A673 (cell line): ENCODE measurements at regions not wholly inside any gene's neighbourhood (a gene's known extent, or its start where the extent isn't known, plus 50 kb on each side); places are given as distances from the start of the nearest gene placed in this dataset.

Experiments used
- BruUV-seq: library from RNA; stranded (reverse); fragments of 400-500 nt; replicated peaks from 2 replicates; lab custom pipeline; 2021; lab: Mats Ljungman, UMichigan
- CTCF ChIA-PET: fragments of 300-600 bp; sonication (Branson Sonifier 250); formaldehyde crosslinking; loops from one replicate; lab custom pipeline; 2022; ENCODE audit warnings: antibody characterized with exemption; lab: Charles Lee
- POLR2A ChIA-PET: fragments of 300-600 bp; sonication (Branson Sonifier 250); formaldehyde crosslinking; loops from one replicate; lab custom pipeline; 2022; ENCODE audit warnings: antibody characterized with exemption; ENCODE audit not compliant: low non-redundant PET; lab: Charles Lee
- DNase-seq: peaks from one replicate; pipeline ENCODE4 v3.0.0-alpha.2; 2015; ENCODE audit warnings: low spot score
- H3K27ac ChIP-seq: fragments of 200-600 bp; sonication (generic); 2 replicates; pipeline ENCODE4 v1.5.1; 2016; ENCODE audit warnings: mixed run types, low read depth, mild to moderate bottlenecking, mixed read lengths, antibody characterized with exemption, low read length; ENCODE audit not compliant: poor library complexity, severe bottlenecking
- H3K27me3 ChIP-seq: fragments of 200-600 bp; sonication (generic); replicated peaks from 2 replicates; pipeline ENCODE4 v1.6.1; 2017; ENCODE audit warnings: mixed run types, low read depth, mild to moderate bottlenecking, mixed read lengths, antibody characterized with exemption, low read length; ENCODE audit not compliant: insufficient read depth, poor library complexity
- H3K36me3 ChIP-seq: fragments of 200-600 bp; sonication (generic); 2 replicates; pipeline ENCODE4 v1.6.1; 2016; ENCODE audit warnings: mixed run types, mild to moderate bottlenecking, mixed read lengths, antibody characterized with exemption, low read length; ENCODE audit not compliant: insufficient read depth, poor library complexity, severe bottlenecking
- H3K4me1 ChIP-seq: fragments of 200-600 bp; sonication (generic); 2 replicates; pipeline ENCODE4 v1.6.1; 2017; ENCODE audit warnings: mixed run types, mild to moderate bottlenecking, mixed read lengths, antibody characterized with exemption, low read length; ENCODE audit not compliant: insufficient read depth, poor library complexity, severe bottlenecking
- H3K4me3 ChIP-seq: fragments of 200-600 bp; sonication (generic); 2 replicates; pipeline ENCODE4 v1.5.1; 2016; ENCODE audit warnings: low read depth, mixed run types, mild to moderate bottlenecking, mixed read lengths, low read length; ENCODE audit not compliant: poor library complexity, severe bottlenecking
- H3K9me3 ChIP-seq: fragments of 200-600 bp; sonication (generic); 2 replicates; pipeline ENCODE4 v1.6.1; 2016; ENCODE audit warnings: mixed run types, low read depth, mild to moderate bottlenecking, mixed read lengths, antibody characterized with exemption, low read length; ENCODE audit not compliant: poor library complexity, severe bottlenecking
- EZH2 ChIP-seq: fragments of 200-600 bp; sonication (generic); IDR thresholded peaks from 2 replicates; pipeline ENCODE4 v1.6.1; 2017; ENCODE audit warnings: borderline replicate concordance, low read depth, mild to moderate bottlenecking, mixed read lengths, antibody characterized with exemption, low read length; ENCODE audit not compliant: poor library complexity, severe bottlenecking
- intact Hi-C: fragments of 100-400 bp; cut with micrococcal nuclease; formaldehyde crosslinking; loops from one replicate; pipeline ENCODE4 v1.10.0; 2022; ENCODE audit not compliant: unreplicated experiment
- TF ChIP-seq, protein P1 (sequence below): fragments of 300-800, 200-600 bp; sonication (generic); conservative IDR thresholded peaks from 2 replicates; pipeline ENCODE4 v1.5.1; 2017; ENCODE audit warnings: low read depth, mild to moderate bottlenecking, antibody characterized with exemption, low read length, moderate library complexity, mixed read lengths

DNA sequence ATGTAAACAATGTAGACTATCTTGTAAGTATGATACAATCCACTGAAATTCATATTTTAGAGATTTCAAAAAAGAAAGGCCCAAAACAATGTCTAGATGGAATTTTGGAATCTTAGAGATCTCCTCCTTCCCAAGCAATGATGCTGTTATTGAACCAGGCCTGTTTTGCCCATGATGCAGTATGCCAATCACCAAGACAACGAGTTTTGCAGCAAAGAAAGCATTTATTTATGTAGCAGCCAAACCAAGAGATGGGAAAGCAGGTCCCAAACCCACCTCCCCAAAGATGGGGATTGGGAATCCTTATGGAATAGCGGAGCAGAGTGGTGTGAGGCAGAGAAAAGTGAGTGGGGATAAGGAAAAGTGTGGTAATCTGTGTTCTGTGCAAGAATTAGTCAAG lies 197.8 kb upstream of the NT5E start:
- no peaks in the 10 kb centered on the region for H3K4me1 ChIP-seq
- H3K36me3 ChIP-seq: no peaks in the 10 kb centered on the region
- no TSS peak for BruUV-seq
- H3K27ac ChIP-seq: no peak overlapping the region
- ChIA-PET CTCF (no interaction called here), POLR2A (no interaction called here)
- H3K27me3 ChIP-seq: no peaks in the 10 kb centered on the region
- no peaks in the 10 kb centered on the region for H3K9me3 ChIP-seq
- DNase-seq: no peak
- TF ChIP-seq, protein P1, sequence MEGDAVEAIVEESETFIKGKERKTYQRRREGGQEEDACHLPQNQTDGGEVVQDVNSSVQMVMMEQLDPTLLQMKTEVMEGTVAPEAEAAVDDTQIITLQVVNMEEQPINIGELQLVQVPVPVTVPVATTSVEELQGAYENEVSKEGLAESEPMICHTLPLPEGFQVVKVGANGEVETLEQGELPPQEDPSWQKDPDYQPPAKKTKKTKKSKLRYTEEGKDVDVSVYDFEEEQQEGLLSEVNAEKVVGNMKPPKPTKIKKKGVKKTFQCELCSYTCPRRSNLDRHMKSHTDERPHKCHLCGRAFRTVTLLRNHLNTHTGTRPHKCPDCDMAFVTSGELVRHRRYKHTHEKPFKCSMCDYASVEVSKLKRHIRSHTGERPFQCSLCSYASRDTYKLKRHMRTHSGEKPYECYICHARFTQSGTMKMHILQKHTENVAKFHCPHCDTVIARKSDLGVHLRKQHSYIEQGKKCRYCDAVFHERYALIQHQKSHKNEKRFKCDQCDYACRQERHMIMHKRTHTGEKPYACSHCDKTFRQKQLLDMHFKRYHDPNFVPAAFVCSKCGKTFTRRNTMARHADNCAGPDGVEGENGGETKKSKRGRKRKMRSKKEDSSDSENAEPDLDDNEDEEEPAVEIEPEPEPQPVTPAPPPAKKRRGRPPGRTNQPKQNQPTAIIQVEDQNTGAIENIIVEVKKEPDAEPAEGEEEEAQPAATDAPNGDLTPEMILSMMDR: no peak
- no peak for TF ChIP-seq EZH2
- intact Hi-C loops: no loop called here
- H3K4me3 ChIP-seq: no peak overlapping the region

GRCh38 chr6:85251300-85251699 lies 198.6 kb upstream of the NT5E start:
- H3K27me3 ChIP-seq: no peaks in the 10 kb centered on the region
- TF ChIP-seq EZH2: no peak
- TF ChIP-seq, protein P1: no peak
- H3K36me3 ChIP-seq: no peaks in the 10 kb centered on the region
- CTCF ChIA-PET: no interaction called here
- intact Hi-C loops: no loop called here
- H3K9me3 ChIP-seq: no peaks in the 10 kb centered on the region
- POLR2A ChIA-PET: no interaction called here
- no peak overlapping the region for H3K4me3 ChIP-seq
- H3K4me1 ChIP-seq: no peaks in the 10 kb centered on the region
- no TSS peak for BruUV-seq
- no peak for DNase-seq
- H3K27ac ChIP-seq: no peak overlapping the region

GRCh38 chr6:85250586-85251220 lies 199.2 kb upstream of the NT5E start:
- no peak overlapping the region for H3K27ac ChIP-seq
- no peak for TF ChIP-seq EZH2
- TF ChIP-seq, protein P1: no peak
- no peaks in the 10 kb centered on the region for H3K9me3 ChIP-seq
- no peak overlapping the region for H3K4me3 ChIP-seq
- POLR2A ChIA-PET: no interaction called here
- DNase-seq: no peak
- H3K4me1 ChIP-seq: no peaks in the 10 kb centered on the region
- intact Hi-C loops: no loop called here
- H3K36me3 ChIP-seq: no peaks in the 10 kb centered on the region
- H3K27me3 ChIP-seq: no peaks in the 10 kb centered on the region
- no TSS peak for BruUV-seq
- CTCF ChIA-PET: no interaction called here
